Effector memory CD4-positive, alpha-beta T cell (primary cell): ENCODE measurements at regions not wholly inside any gene's neighbourhood (a gene's known extent, or its start where the extent isn't known, plus 50 kb on each side); places are given as distances from the start of the nearest gene placed in this dataset.

Experiments used
- DNase-seq, 3 donors: peaks; one replicate each; pipeline ENCODE4 v3.0.0-alpha.2; 2020
- H3K27ac ChIP-seq: 2 replicates; pipeline ENCODE4 v1.7.0; 2013; ENCODE audit warnings: mild to moderate bottlenecking, low read length, moderate library complexity; ENCODE audit not compliant: insufficient read depth, poor library complexity, severe bottlenecking
- H3K27me3 ChIP-seq: replicated peaks from 2 replicates; pipeline ENCODE4 v1.7.0; 2013; ENCODE audit warnings: mild to moderate bottlenecking, low read length; ENCODE audit not compliant: insufficient read depth, control insufficient read depth, poor library complexity, severe bottlenecking
- H3K36me3 ChIP-seq: 2 replicates; pipeline ENCODE4 v1.7.0; 2013; ENCODE audit warnings: mild to moderate bottlenecking, low read length, moderate library complexity; ENCODE audit not compliant: control insufficient read depth, insufficient read depth
- H3K4me1 ChIP-seq: 2 replicates; pipeline ENCODE4 v1.7.0; 2013; ENCODE audit warnings: low read length, mild to moderate bottlenecking; ENCODE audit not compliant: control insufficient read depth, insufficient read depth, poor library complexity, severe bottlenecking
- H3K4me3 ChIP-seq: 2 replicates; pipeline ENCODE4 v1.7.0; 2013; ENCODE audit warnings: low read length, low read depth, mild to moderate bottlenecking; ENCODE audit not compliant: insufficient read depth, poor library complexity, severe bottlenecking
- H3K9me3 ChIP-seq: 2 replicates; pipeline ENCODE4 v1.7.0; 2013; ENCODE audit warnings: mild to moderate bottlenecking, low read length, moderate library complexity; ENCODE audit not compliant: control insufficient read depth

GRCh38 chr14:98897605-98898309 lies 374.2 kb downstream of the BCL11B start:
- no peak for DNase-seq
- Histone ChIP-seq H3K9me3 (no peaks in the 10 kb centered on the region), H3K4me3 (no peak overlapping the region), H3K36me3 (no peaks in the 10 kb centered on the region), H3K27me3 (no peaks in the 10 kb centered on the region), H3K27ac (no peak overlapping the region), H3K4me1 (no peaks in the 10 kb centered on the region)

GRCh38 chr14:98899441-98899840 lies 372.6 kb downstream of the BCL11B start:
- H3K27ac ChIP-seq, result no peak overlapping the region
- no peak for DNase-seq
- no peak overlapping the region for H3K4me3 ChIP-seq
- H3K9me3 ChIP-seq, result no peaks in the 10 kb centered on the region
- H3K36me3 ChIP-seq, result no peaks in the 10 kb centered on the region
- no peaks in the 10 kb centered on the region for H3K27me3 ChIP-seq
- no peaks in the 10 kb centered on the region for H3K4me1 ChIP-seq

GRCh38 chr14:98900236-98900635 lies 371.8 kb downstream of the BCL11B start:
- no peak overlapping the region for H3K27ac ChIP-seq

GRCh38 chr14:98900798-98901197 lies 371.2 kb downstream of the BCL11B start:
- no peak for DNase-seq
- Histone ChIP-seq H3K4me3 (no peak overlapping the region), H3K27ac (no peak overlapping the region), H3K36me3 (no peaks in the 10 kb centered on the region), H3K27me3 (no peaks in the 10 kb centered on the region), H3K4me1 (no peaks in the 10 kb centered on the region), H3K9me3 (no peaks in the 10 kb centered on the region)

More at GRCh38 chr14:98900236-98900635, 371.8 kb downstream of the BCL11B start:
- Histone ChIP-seq H3K9me3 (no peaks in the 10 kb centered on the region), H3K4me1 (no peaks in the 10 kb centered on the region), H3K27me3 (no peaks in the 10 kb centered on the region), H3K4me3 (no peak overlapping the region), H3K36me3 (no peaks in the 10 kb centered on the region)
- no peak for DNase-seq

GRCh38 chr14:98901511-98902205 lies 370.3 kb downstream of the BCL11B start:
- Histone ChIP-seq H3K36me3 (no peaks in the 10 kb centered on the region), H3K27me3 (no peaks in the 10 kb centered on the region), H3K27ac (no peak overlapping the region), H3K4me3 (no peak overlapping the region), H3K9me3 (no peaks in the 10 kb centered on the region), H3K4me1 (no peaks in the 10 kb centered on the region)
- no peak for DNase-seq

GRCh38 chr14:98903371-98903770 lies 368.6 kb downstream of the BCL11B start:
- Histone ChIP-seq H3K4me1 (no peaks in the 10 kb centered on the region), H3K27me3 (no peaks in the 10 kb centered on the region), H3K36me3 (no peaks in the 10 kb centered on the region), H3K27ac (no peak overlapping the region), H3K9me3 (no peaks in the 10 kb centered on the region), H3K4me3 (no peak overlapping the region)
- no peak for DNase-seq

- no peak overlapping the region for H3K4me3 ChIP-seq
- H3K4me1 ChIP-seq, result no peaks in the 10 kb centered on the region
- no peak for DNase-seq
- no peaks in the 10 kb centered on the region for H3K9me3 ChIP-seq
- H3K27me3 ChIP-seq, result no peaks in the 10 kb centered on the region
- H3K36me3 ChIP-seq, result no peaks in the 10 kb centered on the region
- H3K27ac ChIP-seq, result no peak overlapping the region
Observed at GRCh38 chr14:98904677-98905076, 367.3 kb downstream of the BCL11B start.

GRCh38 chr14:98906123-98906995 lies 365.6 kb downstream of the BCL11B start:
- Histone ChIP-seq H3K9me3 (no peaks in the 10 kb centered on the region), H3K36me3 (no peaks in the 10 kb centered on the region), H3K27me3 (no peaks in the 10 kb centered on the region), H3K27ac (no peak overlapping the region), H3K4me1 (no peaks in the 10 kb centered on the region), H3K4me3 (no peak overlapping the region)
- DNase-seq, result no peak

- Histone ChIP-seq H3K27ac (no peak overlapping the region), H3K27me3 (no peaks in the 10 kb centered on the region), H3K36me3 (no peaks in the 10 kb centered on the region), H3K4me1 (no peaks in the 10 kb centered on the region), H3K4me3 (no peak overlapping the region), H3K9me3 (no peaks in the 10 kb centered on the region)
- no peak for DNase-seq
Observed at GRCh38 chr14:98907271-98907670, 364.7 kb downstream of the BCL11B start.

- no peaks in the 10 kb centered on the region for H3K9me3 ChIP-seq
- no peaks in the 10 kb centered on the region for H3K36me3 ChIP-seq
- H3K4me1 ChIP-seq, result peaks cover 6% of the 10 kb centered on the region
- H3K27ac ChIP-seq, result no peak overlapping the region
- H3K4me3 ChIP-seq, result no peak overlapping the region
- DNase-seq, result no peak
- H3K27me3 ChIP-seq, result no peaks in the 10 kb centered on the region
Observed at GRCh38 chr14:98908050-98908449, 363.9 kb downstream of the BCL11B start.
